Lower lobe of right lung (tissue), 2 donors: ENCODE measurements at regions not wholly inside any gene's neighbourhood (a gene's known extent, or its start where the extent isn't known, plus 50 kb on each side); places are given as distances from the start of the nearest gene placed in this dataset.
A peak's percentile ranks its signal among the peaks of the same experiment; 100 is the strongest.

ENCODE experiments used
- ATAC-seq, 2 donors: fragments of 200-7000 bp; cut with Tn5 transposase; one replicate each; pipeline ENCODE4 v1.9.1; 2020 to 2022; ENCODE audit warnings: mild to moderate bottlenecking in 2 of 2, moderate library complexity in 2 of 2
- DNase-seq: peaks from one replicate; pipeline ENCODE4 v3.0.0-alpha.2; 2020
- H3K27ac ChIP-seq: fragments of 200-600 bp; one replicate; pipeline ENCODE4 v1.8.0; 2022
- H3K27me3 ChIP-seq: fragments of 200-600 bp; one replicate; pipeline ENCODE4 v1.8.0; 2022; ENCODE audit warnings: low read depth
- H3K36me3 ChIP-seq: fragments of 200-600 bp; one replicate; pipeline ENCODE4 v1.8.0; 2022; ENCODE audit warnings: mild to moderate bottlenecking
- H3K4me1 ChIP-seq: fragments of 200-600 bp; one replicate; pipeline ENCODE4 v1.8.0; 2022
- H3K4me3 ChIP-seq: fragments of 200-600 bp; one replicate; pipeline ENCODE4 v1.8.0; 2022; ENCODE audit warnings: mild to moderate bottlenecking
- H3K9me3 ChIP-seq: fragments of 200-600 bp; one replicate; pipeline ENCODE4 v1.8.0; 2022
- intact Hi-C: fragments of 100-400 bp; cut with DNase I; formaldehyde crosslinking; loops from one replicate; pipeline ENCODE4 v1.11.0; 2022
- TF ChIP-seq, protein P1 (sequence below): fragments of 200-600 bp; IDR thresholded peaks from one replicate; pipeline ENCODE4 v1.8.0; 2022; ENCODE audit warnings: antibody characterized with exemption, mild to moderate bottlenecking
- donor health status: DM: no; HTN: yes; CAD: no; lungs with severe emphysema.

DNA sequence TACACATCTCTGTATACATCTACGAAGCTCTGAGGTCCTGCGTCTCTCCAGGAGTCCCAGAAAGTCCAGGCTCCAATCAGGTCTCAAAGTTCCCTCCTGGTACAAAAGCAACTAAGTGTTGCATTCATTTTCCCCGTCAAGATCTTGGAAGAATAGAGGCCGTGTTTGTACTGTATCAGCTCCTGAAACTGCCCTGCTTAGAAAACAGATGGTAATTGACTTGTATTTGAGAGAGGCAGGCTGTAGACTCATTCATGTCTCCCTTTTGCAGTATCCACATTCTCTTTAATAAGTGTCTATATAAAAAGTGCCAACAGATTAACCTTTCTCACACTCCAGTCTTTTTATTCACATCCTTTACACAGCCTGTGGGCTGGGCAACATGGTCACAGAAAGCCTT lies 91.7 kb downstream of the HPGD start:
- H3K4me1 ChIP-seq = no peaks in the 10 kb centered on the region
- TF ChIP-seq, protein P1, sequence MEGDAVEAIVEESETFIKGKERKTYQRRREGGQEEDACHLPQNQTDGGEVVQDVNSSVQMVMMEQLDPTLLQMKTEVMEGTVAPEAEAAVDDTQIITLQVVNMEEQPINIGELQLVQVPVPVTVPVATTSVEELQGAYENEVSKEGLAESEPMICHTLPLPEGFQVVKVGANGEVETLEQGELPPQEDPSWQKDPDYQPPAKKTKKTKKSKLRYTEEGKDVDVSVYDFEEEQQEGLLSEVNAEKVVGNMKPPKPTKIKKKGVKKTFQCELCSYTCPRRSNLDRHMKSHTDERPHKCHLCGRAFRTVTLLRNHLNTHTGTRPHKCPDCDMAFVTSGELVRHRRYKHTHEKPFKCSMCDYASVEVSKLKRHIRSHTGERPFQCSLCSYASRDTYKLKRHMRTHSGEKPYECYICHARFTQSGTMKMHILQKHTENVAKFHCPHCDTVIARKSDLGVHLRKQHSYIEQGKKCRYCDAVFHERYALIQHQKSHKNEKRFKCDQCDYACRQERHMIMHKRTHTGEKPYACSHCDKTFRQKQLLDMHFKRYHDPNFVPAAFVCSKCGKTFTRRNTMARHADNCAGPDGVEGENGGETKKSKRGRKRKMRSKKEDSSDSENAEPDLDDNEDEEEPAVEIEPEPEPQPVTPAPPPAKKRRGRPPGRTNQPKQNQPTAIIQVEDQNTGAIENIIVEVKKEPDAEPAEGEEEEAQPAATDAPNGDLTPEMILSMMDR = no peak
- no peak for DNase-seq
- intact Hi-C loops = no loop called here
- no peak for ATAC-seq
- no peaks in the 10 kb centered on the region for H3K9me3 ChIP-seq
- H3K4me3 ChIP-seq = no peak overlapping the region
- H3K27me3 ChIP-seq = no peaks in the 10 kb centered on the region
- no peak overlapping the region for H3K27ac ChIP-seq
- H3K36me3 ChIP-seq = no peaks in the 10 kb centered on the region

DNA sequence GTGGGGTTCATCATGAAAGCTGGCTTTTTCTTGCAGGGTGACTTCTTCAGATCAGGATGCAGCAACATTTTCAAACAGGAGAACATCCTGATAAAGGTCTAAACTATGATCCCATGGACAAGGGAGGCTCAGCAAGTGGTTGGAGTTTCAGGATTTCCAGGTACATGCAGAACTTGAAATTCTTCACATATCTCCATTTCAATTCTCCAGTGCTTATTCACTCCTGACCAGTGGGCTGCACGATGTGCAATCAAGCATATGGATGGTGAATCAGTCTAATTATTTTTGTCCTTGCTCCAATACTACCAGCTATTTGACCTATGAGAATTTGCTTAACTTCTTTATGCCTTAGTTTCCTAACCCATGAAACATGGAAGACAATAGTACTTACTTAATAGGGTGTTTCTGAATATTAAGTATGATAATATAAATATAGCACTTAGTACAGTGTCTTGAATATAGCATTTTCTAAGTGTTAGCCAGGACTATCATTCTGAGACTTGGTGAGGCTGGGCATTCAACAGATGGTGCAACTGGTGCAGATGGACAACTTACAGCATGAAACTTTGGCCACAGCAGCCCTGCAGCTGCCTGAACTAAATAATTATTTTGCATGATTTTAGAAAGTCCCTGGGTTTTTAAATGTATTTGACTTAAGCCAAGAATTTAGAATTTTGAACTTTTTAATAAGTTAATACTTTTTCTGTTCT lies 92.4 kb downstream of the HPGD start:
- intact Hi-C loops = no loop called here
- H3K4me3 ChIP-seq = no peak overlapping the region
- H3K27me3 ChIP-seq = no peaks in the 10 kb centered on the region
- ATAC-seq (no peak), DNase-seq (no peak)
- H3K27ac ChIP-seq = no peak overlapping the region
- no peaks in the 10 kb centered on the region for H3K36me3 ChIP-seq
- H3K9me3 ChIP-seq = no peaks in the 10 kb centered on the region
- TF ChIP-seq, protein P1 = no peak
- H3K4me1 ChIP-seq = no peaks in the 10 kb centered on the region

GRCh38 chr4:174427571-174428140 lies 94.6 kb downstream of the HPGD start:
- TF ChIP-seq, protein P1 = no peak
- H3K4me3 ChIP-seq = no peak overlapping the region
- peak in 1 of 2 donors; percentile 45 for ATAC-seq

DNA sequence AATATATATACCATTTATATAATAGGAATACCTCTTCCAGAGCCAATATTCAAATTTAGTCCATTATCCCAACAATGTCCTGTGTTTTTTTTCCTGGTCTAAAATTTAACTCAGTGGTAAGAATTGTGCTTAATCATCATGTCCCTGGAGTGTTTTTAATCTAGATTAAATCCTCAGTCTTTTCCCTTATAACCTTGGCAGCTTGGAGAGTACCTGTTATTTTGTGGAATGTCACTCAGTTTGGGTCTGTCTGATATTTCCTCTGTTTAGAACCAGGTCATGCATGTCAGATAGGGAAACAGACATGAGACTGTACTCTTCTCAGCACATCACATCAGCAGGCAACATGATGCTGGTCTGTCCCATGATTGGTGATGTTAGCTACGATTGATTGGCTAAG lies 96.6 kb downstream of the HPGD start:
- no peak overlapping the region for H3K4me3 ChIP-seq
- intact Hi-C loops = no loop called here
- TF ChIP-seq, protein P1 = no peak
- no peak for DNase-seq
- H3K9me3 ChIP-seq = no peaks in the 10 kb centered on the region
- ATAC-seq = no peak
- no peaks in the 10 kb centered on the region for H3K36me3 ChIP-seq
- peaks cover 15% of the 10 kb centered on the region for H3K4me1 ChIP-seq
- no peaks in the 10 kb centered on the region for H3K27me3 ChIP-seq
- no peak overlapping the region for H3K27ac ChIP-seq

More at GRCh38 chr4:174427571-174428140, 94.6 kb downstream of the HPGD start:
- Histone ChIP-seq H3K27me3 (no peaks in the 10 kb centered on the region), H3K36me3 (no peaks in the 10 kb centered on the region), H3K27ac (no peak overlapping the region), H3K9me3 (no peaks in the 10 kb centered on the region), H3K4me1 (peaks cover 15% of the 10 kb centered on the region)
- no peak for DNase-seq
- intact Hi-C loops = no loop called here

DNA sequence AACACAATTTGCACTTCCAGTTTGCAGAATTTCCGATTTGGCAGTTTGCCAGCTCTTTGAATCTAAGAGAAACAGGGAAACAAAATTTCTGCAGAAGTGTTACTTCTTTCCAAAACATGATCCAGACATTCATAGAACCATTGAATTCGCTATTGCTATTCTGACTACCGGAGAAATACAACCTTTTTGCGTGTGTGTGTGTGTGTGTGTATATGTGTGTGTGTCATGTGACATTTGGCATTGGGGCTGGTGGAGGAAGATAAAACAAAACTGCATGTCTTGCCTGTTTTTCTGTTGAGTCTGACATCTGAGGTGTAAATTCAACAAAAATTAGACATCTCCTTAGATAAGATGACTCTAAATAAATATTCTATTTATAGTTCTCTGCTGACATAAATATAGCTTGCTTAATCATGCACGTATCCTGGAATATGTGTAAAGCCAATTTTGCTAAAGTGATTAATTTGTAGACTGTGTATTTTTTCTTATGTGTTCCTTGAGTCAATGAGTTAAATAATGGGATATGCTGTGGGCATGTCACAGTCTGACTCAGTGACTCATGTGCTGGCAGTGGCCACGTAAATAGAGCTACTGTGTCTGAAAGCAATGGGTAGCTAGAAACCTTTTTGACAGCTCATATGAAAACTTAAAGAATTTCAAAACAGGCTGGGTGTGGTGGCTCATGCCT lies 98.9 kb downstream of the HPGD start:
- H3K27me3 ChIP-seq = no peaks in the 10 kb centered on the region
- DNase-seq (no peak), ATAC-seq (peak; percentile 48 to 50)
- H3K4me3 ChIP-seq = no peak overlapping the region
- peaks cover 15% of the 10 kb centered on the region for H3K4me1 ChIP-seq
- TF ChIP-seq, protein P1 = no peak
- H3K36me3 ChIP-seq = no peaks in the 10 kb centered on the region
- H3K27ac ChIP-seq = no peak overlapping the region
- no peaks in the 10 kb centered on the region for H3K9me3 ChIP-seq
- intact Hi-C loops = no loop called here
